Daoy (cell line): ENCODE measurements at regions not wholly inside any gene's neighbourhood (a gene's known extent, or its start where the extent isn't known, plus 50 kb on each side); places are given as distances from the start of the nearest gene placed in this dataset.
"Not testable (repeated sequence)": the region's sequence is repeated elsewhere in the genome, so short reads cannot be mapped to it uniquely, and the experiment has no call there.

ENCODE experiments used
- DNase-seq: peaks from one replicate; pipeline ENCODE4 v3.0.0-alpha.2; 2015; ENCODE audit warnings: low read depth

DNA sequence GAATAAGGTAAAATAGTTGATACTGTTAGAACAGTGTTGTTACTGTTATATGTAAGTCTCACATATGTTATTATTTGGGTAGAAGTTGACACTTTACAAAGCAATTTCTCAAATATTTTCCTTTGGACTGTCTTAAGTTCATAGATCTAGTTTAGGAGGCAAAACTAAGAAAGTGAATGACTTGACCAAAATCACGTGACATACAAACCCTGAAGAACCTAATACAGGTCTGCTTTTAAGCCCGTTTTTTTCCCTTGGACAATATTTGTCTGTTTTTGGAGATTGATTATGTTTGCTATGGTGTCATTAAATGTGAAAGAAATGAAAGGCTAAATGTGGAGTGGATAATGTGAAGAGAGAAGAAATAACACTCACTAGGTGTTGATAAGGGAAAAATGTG lies 644.9 kb upstream of the PITX2 start:
- no peak for DNase-seq

DNA sequence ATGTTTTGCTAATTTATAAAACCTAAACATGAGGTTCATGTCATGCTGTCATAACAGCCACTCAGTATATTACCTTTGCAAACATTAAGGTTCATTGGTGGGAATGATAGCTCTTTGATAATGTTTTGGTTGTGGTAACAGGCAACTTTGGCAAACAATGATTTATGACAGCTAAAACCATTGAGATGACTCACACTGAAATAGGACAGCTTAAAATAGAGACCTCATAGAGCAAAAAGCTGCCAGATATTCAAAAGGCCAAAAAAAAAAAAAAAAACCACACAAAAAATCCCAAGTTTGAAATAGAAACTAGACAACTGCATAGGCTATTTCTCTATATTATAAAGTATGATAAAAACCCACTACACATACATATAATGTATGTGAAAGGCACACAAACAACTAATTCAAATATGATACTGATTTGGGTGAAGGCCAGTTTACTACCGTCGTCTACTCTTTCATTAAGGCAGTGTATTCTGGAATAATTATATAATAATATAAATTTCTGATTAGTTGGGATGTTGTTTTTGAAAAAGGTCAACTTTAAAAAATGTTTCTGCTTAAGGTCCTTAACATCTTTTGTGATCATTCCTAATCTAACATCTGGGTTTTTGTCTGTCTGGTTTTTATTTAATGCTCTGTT lies 646.0 kb upstream of the PITX2 start:
- DNase-seq: peak; percentile 4

DNA sequence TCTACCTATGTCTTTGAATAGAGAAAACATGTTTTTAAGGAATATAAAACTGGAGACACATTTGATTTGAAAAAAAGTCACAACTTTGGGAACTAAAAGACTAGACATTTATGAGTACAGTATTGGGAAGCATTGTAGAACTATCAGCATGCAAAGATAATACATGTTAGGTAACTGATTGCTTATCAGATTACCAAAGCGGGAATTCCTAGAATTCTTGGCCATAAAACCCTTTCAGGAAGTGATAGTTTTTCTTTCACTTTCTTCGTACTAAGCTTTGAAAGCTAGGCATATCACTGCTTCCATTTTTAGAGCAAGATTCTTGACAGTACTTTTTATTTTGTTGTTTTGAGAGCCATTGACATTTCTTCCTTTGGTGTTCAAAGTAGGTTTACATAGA lies 646.6 kb upstream of the PITX2 start:
- no peak for DNase-seq

DNA sequence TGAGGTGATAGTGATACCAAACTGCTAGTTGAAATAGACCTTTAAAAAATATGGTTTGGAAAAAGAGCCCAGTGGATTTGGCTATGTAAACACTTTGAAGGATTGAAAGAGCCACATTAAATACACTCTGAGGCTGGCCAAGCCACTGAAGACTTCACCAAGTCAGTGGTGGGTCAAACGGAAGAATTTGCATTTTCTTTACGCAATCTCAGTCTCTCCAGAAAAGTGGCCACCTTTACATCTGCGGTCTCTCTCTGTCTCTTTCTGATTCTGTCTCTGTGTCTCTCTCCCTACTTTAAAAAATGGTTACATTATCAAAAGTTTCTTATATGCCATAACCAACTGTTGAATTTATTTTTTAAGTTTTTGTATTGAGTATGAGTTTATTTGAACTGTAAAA lies 651.2 kb upstream of the PITX2 start:
- no peak for DNase-seq

DNA sequence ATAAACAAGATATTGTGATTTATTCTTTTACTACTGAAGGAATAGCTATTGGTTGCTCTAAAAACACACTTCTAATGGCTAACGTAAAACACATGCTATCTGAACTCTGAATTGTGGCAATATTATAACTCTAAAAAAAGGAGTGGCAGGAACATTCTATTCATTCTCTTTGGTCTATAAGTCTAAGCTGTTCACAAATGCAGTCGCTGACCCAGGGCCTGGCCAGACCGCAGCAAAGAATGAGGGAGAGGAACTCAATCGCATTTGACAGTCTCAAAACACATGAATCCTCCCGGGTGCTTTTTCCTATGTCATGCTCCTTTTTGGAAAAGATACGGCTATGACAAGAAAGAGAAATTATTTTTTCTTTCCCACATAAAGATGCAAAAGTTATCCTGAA lies 651.6 kb upstream of the PITX2 start:
- no peak for DNase-seq

DNA sequence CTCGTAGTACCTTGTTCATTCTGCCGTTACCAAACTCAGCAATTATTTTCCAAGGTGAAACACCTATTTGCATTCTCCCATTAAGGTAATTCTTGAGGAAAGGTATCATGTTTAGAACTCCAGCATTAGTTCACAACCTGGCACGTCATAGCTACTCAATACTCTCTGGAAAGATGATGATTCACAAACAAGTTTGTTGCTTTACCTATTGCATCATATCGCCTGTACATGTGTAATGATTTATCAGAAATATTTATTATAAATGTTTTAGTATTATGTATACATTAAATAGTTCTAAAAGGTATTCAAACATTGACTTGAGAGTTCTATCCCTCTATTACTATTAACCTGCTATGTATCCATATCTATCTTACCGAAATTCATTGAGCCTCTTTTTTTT lies 658.3 kb upstream of the PITX2 start:
- DNase-seq: no peak

DNA sequence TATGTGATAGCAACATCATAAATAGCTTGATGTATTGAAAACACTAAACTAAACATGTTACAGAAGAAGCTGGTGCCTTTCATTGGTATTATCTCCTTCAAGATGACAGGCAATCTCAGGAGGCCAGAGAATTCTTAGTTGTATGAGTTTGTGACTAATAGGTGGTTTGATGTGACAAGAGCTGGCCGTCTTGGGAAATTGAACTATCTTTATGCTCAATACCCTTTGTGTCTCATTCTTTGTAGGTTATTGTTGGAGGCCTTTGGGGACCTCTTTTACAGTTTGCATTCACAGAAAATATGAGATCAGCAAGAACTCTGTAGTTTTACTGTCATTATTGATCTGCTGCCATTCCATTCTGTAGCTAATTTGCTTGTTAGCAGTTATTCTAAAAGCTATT lies 659.2 kb upstream of the PITX2 start:
- no peak for DNase-seq

DNA sequence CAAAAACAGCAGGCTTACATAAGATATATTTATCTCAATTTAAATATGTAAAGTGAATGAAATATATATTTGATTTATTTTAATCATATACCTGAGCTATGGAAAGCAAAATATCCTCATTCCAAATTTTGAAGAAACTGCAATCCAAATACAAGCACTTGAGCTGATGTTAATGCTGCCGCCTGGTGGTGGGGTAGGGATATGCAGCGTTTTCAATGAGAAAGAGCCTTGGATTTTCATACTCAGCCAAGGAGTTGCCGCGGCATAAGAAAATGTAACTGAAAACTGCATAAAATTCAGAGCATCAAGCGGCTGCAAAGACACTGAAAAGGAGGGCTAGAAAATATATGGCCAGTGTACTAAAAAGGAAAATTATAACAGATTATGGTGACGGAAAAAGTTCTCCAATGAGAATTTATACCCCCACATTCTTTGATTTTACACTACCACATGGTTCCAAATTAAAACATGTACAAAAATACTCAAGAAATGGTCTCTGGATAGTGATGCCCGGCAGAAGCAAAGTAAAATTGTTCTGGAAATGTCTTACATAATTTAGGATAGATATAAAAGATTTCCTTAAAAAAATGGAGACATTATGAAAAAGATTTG lies 660.3 kb upstream of the PITX2 start:
- peak; percentile 26 for DNase-seq

DNA sequence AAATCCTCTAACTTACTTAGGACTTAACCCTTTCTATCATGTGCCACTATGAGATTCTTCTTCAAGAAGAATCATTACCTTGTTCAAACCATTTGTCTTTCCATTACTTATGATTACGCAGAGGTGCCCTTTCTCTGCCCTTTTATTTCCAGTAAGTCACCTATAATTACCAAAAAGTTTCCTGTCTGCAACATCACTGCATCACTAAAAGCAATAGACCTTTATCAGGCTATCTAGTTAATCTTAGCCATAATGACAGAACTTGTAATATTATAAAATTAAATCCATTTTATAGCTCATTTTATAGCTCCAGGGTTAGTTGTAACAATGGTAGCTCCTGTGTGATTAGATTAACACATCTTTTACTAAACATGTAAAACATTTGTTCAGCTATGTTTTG lies 673.6 kb upstream of the PITX2 start:
- DNase-seq: no peak

DNA sequence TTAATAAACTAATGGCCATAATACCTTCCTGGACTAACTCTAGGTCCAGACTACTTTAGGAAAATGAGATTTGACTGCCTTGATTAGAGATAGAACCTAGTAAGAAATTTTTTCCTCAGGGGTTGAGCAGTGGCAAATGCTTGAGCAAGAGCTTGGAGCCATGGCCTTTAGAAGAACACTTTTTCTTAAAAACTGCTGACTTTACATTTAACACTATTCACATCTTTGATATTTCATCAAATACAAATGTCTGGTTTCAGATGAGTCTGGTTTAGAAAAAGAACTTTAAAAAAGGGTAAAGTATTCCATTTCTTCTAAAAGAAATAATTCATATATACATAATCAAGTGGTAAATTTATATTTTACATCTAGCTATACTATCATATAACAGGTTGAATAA lies 680.9 kb upstream of the PITX2 start:
- DNase-seq: no peak

DNA sequence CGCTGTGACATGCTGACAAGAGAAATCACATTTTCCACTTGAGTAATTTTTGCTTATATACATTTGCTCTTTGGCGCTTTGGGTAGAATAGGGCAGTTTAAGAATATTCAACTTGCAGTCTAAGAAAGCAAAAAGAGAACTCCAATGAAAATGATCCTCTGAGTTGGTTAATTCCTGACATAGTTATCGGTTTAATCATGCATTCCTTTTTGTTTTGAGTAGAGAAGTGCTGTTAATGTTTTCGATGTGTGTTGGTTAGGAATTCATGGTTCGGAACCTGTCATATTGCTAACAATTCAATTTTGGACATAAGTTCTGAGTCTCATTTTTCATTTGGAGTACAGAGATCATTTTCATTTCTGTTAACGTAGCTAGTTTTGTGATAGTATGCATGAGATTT lies 700.6 kb upstream of the PITX2 start:
- peak; percentile 6 for DNase-seq

DNA sequence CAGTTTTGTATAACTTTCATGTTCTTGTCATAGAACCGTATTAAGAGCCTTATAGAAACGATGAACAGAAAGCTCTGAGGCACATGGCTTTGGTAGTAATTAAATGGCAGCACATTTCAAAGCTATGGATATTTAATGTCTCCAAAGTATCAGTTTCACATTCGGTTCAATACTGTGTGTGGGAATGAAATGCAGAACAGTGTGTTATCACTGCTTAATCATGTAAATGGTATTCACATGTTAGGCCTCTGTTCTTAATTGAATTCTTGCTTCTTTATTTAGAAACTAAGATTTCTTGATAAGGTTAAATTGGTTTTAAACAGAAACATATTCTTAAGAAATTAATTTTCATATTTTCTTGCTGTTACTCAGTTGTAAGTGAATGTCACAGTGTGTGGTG lies 701.0 kb upstream of the PITX2 start:
- DNase-seq: no peak

DNA sequence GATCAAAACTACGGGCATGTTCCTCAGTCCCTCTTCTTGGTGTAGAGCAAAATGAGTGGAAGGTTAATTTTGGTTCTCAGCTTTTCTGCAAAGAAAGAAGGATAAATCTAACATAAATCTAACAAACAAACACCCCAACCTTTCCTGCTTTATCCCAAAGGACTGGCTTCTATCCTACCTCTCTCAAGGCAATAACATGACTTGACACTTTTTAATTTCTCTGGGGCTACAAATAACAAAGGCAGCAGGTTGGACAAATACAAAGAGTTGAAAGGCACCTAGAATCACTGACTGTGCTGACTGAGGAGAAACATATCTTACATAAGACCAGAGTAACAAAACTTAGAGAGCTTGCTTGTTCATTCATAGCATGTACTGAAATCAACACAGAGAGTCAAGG lies 703.6 kb upstream of the PITX2 start:
- no peak for DNase-seq

DNA sequence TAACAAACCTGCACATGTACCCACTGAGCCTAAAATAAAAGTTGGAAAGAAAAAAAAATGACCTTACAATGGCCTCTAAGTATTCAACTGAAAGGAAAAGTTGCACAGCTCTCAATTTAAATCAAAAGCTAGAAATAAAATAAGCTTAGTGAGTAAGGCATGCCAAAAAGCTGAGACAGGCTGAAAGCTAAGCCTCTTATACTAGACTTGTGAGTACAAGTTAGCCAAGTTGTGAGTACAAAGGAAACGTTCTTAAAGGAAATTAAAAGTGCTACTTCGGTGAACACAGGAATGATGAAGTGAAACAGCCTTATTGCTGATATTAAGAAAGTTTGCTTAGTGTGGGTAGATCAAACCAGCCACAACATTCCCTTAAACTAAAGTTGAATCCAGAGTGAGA lies 707.9 kb upstream of the PITX2 start:
- DNase-seq: no peak

DNA sequence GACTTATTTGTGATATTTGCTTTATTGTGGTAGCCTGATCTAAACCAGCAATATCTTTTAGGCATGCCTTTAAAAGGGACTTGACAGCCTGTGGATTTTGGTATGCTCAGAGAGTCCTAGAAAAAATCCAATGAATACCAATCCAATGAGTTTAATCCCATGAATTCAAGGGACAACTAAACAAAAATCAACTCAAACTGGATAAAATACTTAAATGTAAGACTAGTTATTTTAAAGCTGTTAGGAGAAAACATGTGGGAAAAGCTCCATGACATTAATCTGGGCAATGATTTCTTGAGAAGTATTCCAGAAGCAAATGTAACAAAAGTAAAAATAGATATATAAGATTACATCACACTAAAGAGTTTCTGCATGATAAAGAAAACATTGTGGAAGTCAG lies 711.5 kb upstream of the PITX2 start:
- DNase-seq: no peak

DNA sequence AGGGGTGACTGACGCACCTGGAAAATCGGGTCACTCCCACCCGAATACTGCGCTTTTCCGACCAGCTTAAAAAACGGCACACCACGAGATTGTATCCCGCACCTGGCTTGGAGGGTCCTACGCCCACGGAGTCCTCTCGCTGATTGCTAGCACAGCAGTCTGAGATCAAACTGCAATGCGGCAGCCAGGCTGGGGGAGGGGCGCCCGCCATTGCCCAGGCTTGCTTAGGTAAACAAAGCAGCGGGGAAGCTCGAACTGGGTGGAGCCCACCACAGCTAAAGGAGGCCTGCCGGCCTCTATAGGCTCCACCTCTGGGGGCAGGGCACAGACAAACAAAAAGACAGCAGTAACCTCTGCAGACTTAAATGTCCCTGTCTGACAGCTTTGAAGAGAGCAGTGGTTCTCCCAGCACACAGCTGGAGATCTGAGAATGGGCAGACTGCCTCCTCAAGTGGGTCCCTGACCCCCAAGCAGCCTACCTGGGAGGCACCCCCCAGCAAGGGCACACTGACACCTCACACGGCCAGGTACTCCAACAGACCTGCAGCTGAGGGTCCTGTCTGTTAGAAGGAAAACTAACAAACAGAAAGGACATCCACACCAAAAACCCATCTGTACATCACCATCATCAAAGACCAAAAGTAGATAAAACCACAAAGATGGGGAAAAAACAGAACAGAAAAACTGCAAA lies 714.5 kb upstream of the PITX2 start:
- DNase-seq: not testable (repeated sequence)

DNA sequence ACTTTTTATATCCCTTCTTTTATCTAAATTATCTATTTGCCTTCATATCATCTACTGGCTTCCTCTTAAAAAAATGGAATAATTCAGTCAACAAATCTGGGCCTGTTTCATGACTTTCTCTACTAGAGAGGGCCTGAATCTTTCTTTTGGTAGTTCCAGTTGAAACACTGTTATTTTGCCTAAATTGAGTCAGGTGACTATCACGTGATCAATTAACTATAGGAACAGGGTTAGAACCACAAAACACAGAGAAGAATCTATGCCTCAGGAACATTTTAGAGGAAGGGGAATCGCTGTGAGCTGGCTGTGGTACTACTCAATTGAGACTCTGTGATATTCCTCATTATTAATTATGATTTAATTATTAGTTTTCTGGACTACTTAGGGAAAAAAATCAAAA lies 736.7 kb upstream of the PITX2 start:
- DNase-seq: no peak

DNA sequence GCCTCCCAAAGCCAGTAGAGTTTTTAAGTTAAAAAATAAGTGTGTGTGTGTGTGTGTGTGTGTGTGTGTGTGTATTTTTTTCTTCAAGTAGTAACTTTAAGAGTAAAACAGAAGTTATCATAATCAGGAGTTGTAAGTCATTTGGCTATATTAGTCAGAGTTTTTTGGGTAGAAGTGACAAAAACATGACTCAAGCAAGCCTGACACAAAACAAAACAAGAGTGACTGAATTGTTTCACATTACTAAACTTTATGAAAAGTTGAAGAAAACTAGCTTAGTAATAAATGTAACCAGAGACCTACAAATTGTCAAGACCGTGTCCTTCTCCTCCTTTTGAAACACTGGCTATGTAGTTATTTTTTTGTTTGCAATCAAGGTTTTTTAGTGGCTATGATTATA lies 738.0 kb upstream of the PITX2 start:
- no peak for DNase-seq

DNA sequence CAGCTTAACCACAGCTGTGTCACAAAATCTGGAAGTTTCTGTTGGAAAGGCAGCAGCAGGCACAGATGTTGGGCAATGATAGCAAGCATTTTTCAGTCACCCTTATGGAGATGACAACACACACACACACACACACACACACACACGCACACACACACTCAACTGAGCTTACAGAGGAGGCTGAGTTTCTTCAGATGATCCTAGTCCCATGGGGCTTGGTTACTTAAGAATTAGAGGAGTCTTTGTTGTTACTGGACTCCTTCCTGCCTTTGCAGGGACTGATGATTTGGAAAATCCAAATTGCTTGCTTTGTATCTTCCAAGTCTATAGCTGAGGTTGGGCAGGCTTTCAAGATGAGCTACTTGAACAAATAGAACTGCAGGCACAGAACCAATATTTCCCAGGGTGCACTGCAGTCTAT lies 740.1 kb upstream of the PITX2 start:
- DNase-seq: no peak

DNA sequence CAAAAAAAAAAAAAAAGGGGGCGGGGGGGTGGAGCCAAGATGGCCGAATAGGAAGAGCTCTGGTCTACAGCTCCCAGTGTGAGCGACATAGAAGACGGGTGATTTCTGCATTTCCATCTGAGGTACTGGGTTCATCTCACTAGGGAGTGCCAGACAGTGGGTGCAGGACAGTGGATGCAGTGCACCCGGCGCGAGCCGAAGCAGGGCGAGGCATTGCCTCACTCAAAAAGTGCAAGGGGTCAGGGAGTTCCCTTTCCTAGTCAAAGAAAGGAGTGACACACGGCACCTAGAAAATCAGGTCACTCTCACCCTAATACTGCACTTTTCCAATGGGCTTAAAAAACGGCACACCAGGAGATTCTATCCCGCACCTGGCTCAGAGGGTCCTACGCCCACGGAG lies 755.0 kb upstream of the PITX2 start:
- DNase-seq: not testable (repeated sequence)

DNA sequence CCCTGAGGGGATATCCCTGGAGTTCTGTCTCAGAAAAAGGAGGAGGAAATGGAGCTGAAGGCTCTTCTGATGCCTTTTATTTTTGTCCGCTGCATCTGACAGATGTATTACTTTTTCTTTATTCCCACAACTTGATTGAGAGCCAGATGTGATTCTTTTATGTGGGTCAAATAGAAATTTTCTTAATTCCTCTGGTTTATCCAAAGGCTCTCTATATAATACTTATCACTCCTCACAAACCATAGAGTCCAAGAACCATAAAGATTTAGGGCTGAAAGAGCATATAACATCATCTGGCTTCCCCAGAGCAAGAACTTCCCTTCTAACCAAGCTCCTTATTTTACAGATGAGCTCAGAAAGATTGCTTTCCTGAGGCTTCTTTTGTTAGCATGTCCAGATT lies 756.7 kb upstream of the FAM241A start:
- no peak for DNase-seq

DNA sequence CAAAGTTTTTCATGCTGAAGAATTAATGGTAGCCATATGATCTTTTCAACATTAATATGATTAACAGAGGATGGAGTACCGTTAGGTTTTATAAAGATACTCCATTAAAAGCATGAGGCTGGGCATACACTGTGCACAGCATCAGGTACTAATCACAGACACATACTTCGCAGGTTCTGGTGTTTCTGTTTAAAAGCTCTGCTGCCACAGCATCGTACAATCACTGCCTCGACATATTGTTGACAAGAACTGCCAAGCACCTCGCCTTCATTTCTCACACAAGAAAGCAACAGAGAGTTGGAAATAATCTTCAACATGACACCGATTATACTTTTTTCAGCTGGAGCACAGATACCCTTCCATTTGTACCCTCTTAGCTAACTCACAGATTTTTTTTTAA lies 753.4 kb upstream of the FAM241A start:
- DNase-seq: no peak

DNA sequence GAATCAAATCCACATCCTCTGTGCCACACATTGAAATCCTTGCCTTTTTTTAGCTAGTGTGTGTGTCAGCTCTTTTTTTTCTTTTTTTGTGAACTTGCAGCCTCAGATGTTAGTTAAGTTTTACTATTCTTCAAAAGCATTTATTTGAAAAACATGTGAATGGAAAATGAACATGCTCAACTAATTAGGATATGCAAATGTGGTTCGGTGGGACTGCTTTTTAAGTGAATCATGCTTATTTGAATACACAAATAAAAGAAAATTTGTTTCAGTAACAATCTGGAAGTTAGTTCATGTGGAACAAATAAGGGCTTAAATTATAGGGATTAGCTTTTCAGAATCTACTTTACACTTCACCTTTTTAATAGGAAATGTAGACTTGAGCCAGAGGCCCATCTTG lies 751.5 kb upstream of the FAM241A start:
- DNase-seq: no peak

DNA sequence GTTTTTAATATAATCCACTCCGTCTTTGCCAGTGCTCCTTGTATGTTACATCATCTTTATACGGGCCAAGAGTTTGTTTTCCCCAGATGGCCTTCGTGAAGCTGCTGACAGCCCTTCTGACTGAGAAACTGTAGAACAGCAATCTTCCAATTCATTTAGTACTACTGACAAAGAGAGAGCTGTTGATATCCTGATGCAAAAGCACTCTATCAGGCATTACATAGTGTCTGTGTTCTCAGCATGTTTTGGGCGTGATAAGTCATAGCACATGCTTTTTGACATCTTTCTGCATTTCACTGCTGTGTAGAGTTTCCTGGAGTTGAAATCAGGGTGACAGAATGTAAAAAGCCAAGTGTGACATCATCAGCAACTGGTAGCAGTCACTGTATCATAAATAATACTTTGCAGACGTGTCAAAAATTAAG lies 746.3 kb upstream of the FAM241A start:
- no peak for DNase-seq
